ENCODE measurements at regions not wholly inside any gene's neighbourhood (a gene's known extent, or its start where the extent isn't known, plus 50 kb on each side); places are given as distances from the start of the nearest gene placed in this dataset.

DNA sequence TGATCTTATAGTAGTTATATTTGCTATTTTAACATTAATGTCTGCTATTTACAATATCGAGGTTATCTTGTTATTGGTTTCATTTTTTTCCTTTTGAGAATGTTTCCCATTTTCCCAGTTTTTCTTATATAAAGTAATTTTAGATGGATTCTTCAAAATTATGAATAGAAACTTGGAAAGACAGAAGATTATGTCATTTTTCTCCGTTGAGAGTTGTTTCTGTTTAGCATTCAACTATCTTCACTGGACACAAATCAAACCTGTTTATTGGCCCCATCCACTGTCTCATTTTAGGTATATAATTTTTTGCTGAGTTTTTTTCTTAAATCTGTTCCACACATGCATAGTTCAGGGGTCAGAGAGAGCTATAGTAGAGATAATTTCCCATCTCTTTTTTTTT, 1430.9 kb upstream of the MIR17HG start:
- TF ChIP-seq EZH2 (IDR thresholded peaks at IDR 0.05) (no peak), EZH2phosphoT487 (IDR thresholded peaks at IDR 0.05) (no peak)
- TF ChIP-seq, protein P1, sequence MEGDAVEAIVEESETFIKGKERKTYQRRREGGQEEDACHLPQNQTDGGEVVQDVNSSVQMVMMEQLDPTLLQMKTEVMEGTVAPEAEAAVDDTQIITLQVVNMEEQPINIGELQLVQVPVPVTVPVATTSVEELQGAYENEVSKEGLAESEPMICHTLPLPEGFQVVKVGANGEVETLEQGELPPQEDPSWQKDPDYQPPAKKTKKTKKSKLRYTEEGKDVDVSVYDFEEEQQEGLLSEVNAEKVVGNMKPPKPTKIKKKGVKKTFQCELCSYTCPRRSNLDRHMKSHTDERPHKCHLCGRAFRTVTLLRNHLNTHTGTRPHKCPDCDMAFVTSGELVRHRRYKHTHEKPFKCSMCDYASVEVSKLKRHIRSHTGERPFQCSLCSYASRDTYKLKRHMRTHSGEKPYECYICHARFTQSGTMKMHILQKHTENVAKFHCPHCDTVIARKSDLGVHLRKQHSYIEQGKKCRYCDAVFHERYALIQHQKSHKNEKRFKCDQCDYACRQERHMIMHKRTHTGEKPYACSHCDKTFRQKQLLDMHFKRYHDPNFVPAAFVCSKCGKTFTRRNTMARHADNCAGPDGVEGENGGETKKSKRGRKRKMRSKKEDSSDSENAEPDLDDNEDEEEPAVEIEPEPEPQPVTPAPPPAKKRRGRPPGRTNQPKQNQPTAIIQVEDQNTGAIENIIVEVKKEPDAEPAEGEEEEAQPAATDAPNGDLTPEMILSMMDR (IDR thresholded peaks at IDR 0.05), result no peak

Data from neural progenitor cell (in vitro differentiated cells).